AG04449 (cell line): ENCODE measurements at regions not wholly inside any gene's neighbourhood (a gene's known extent, or its start where the extent isn't known, plus 50 kb on each side); places are given as distances from the start of the nearest gene placed in this dataset.

ENCODE experiments used
- CTCF ChIA-PET: fragments of 350-600 bp; formaldehyde crosslinking; extraction: SDS; loops from one replicate; lab custom pipeline; 2021; ENCODE audit warnings: antibody characterized with exemption; lab: Yijun Ruan, JAX
- POLR2A ChIA-PET: fragments of 400-600, 350-600 bp; formaldehyde crosslinking; extraction: SDS; loops from one replicate; lab custom pipeline; 2020; ENCODE audit warnings: antibody characterized with exemption, inconsistent platforms; lab: Yijun Ruan, JAX
- DNase-seq: peaks from one replicate; pipeline ENCODE4 v3.0.0-alpha.2; 2010; ENCODE audit warnings: low read depth, low spot score
- H3K4me3 ChIP-seq: 2 replicates; pipeline ENCODE4 v1.5.1; 2011; ENCODE audit warnings: low read depth, mild to moderate bottlenecking, control low read depth, low read length
- TF ChIP-seq, protein P1 (sequence below): IDR thresholded peaks from one replicate; pipeline ENCODE4 v1.5.1; 2011; ENCODE audit warnings: mild to moderate bottlenecking, moderate library complexity, low read length, control low read depth, inconsistent platforms; ENCODE audit not compliant: insufficient read depth; ENCODE audit errors: missing control alignments

GRCh38 chr6:21462519-21462852, 131.1 kb upstream of the SOX4 start:
- CTCF ChIA-PET = no interaction called here
- POLR2A ChIA-PET = no interaction called here

GRCh38 chr6:21467091-21467490, 126.5 kb upstream of the SOX4 start:
- TF ChIP-seq, protein P1, sequence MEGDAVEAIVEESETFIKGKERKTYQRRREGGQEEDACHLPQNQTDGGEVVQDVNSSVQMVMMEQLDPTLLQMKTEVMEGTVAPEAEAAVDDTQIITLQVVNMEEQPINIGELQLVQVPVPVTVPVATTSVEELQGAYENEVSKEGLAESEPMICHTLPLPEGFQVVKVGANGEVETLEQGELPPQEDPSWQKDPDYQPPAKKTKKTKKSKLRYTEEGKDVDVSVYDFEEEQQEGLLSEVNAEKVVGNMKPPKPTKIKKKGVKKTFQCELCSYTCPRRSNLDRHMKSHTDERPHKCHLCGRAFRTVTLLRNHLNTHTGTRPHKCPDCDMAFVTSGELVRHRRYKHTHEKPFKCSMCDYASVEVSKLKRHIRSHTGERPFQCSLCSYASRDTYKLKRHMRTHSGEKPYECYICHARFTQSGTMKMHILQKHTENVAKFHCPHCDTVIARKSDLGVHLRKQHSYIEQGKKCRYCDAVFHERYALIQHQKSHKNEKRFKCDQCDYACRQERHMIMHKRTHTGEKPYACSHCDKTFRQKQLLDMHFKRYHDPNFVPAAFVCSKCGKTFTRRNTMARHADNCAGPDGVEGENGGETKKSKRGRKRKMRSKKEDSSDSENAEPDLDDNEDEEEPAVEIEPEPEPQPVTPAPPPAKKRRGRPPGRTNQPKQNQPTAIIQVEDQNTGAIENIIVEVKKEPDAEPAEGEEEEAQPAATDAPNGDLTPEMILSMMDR = no peak
- no peak overlapping the region for H3K4me3 ChIP-seq
- CTCF ChIA-PET = no interaction called here
- no peak for DNase-seq
- POLR2A ChIA-PET = no interaction called here

More at GRCh38 chr6:21462519-21462852, 131.1 kb upstream of the SOX4 start:
- TF ChIP-seq, protein P1 = no peak
- no peak for DNase-seq
- no peak overlapping the region for H3K4me3 ChIP-seq

- TF ChIP-seq, protein P1 = no peak
- ChIA-PET CTCF (no interaction called here), POLR2A (no interaction called here)
- H3K4me3 ChIP-seq = no peak overlapping the region
- no peak for DNase-seq
Observed at GRCh38 chr6:21468461-21468860, 125.1 kb upstream of the SOX4 start.

DNA sequence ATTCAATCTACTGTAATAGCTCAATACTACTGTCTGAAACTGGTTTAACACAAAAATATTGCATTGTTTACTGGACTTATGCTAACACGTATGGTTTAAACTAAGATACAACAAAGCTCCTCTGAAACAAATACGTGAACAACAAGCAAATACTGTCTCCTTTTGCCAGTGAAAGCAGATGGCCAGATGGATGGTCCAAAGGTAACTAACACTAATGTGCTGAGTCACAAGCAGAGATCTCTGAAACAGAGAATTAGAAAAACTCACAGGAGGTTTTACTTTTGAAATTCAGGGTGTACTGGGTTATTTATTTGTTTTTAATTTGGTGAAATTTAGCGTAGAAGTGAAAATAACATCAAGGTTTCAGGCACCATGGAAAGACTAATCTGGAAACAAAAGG, 124.3 kb upstream of the SOX4 start:
- POLR2A ChIA-PET = no interaction called here
- TF ChIP-seq, protein P1 = no peak
- no peak for DNase-seq
- no peak overlapping the region for H3K4me3 ChIP-seq
- CTCF ChIA-PET = no interaction called here

GRCh38 chr6:21476112-21476511, 117.4 kb upstream of the SOX4 start:
- ChIA-PET POLR2A (no interaction called here), CTCF (interaction anchor here (0.9 kb wide), 1 partner anchor 19 kb away, joined by 3 read pairs; no protein-coding TSS in a partner anchor)
- TF ChIP-seq, protein P1 = no peak
- DNase-seq = no peak
- H3K4me3 ChIP-seq = no peak overlapping the region

GRCh38 chr6:21478411-21478810, 115.1 kb upstream of the SOX4 start:
- no peak overlapping the region for H3K4me3 ChIP-seq
- CTCF ChIA-PET = no interaction called here
- no peak for DNase-seq
- POLR2A ChIA-PET = no interaction called here
- TF ChIP-seq, protein P1 = no peak
